Stimulated activated CD4-positive, alpha-beta T cell treated with anti-CD3 and anti-CD28 coated beads, TNF-alpha, amount 100 ng/mL, for 24 hours (primary cell): ENCODE measurements at regions not wholly inside any gene's neighbourhood (a gene's known extent, or its start where the extent isn't known, plus 50 kb on each side); places are given as distances from the start of the nearest gene placed in this dataset.

Source experiments
- DNase-seq, 3 experiments: peaks; one replicate each; pipeline ENCODE4 v3.0.0-alpha.2; 2020; ENCODE audit warnings: low read depth in 3 of 3

- DNase-seq, result no peak
Observed at GRCh38 chr6:40312213-40313015, 274.8 kb downstream of the LRFN2 start.

GRCh38 chr6:40308533-40309306, 278.4 kb downstream of the LRFN2 start:
- peak; percentile 22 to 55 (median 33) for DNase-seq

GRCh38 chr6:40307712-40308111, 279.5 kb downstream of the LRFN2 start:
- no peak for DNase-seq

- DNase-seq, result no peak
Observed at GRCh38 chr6:40302856-40303454, 284.2 kb downstream of the LRFN2 start.

GRCh38 chr6:40299681-40300080, 287.5 kb downstream of the LRFN2 start:
- no peak for DNase-seq

GRCh38 chr6:40298207-40298606, 289.0 kb downstream of the LRFN2 start:
- DNase-seq, result no peak

GRCh38 chr6:40295251-40295950, 291.8 kb downstream of the LRFN2 start:
- no peak for DNase-seq

- DNase-seq, result no peak
Observed at GRCh38 chr6:40293460-40294185, 293.5 kb downstream of the LRFN2 start.

GRCh38 chr6:40293060-40293459, 294.1 kb downstream of the LRFN2 start:
- DNase-seq, result no peak

- DNase-seq, result no peak
Observed at GRCh38 chr6:40290816-40291215, 296.3 kb downstream of the LRFN2 start.

- DNase-seq, result no peak
Observed at GRCh38 chr6:40288919-40289318, 298.2 kb downstream of the LRFN2 start.

GRCh38 chr6:40287296-40287850, 299.8 kb downstream of the LRFN2 start:
- no peak for DNase-seq

- DNase-seq, result no peak
Observed at GRCh38 chr6:40286721-40287120, 300.4 kb downstream of the LRFN2 start.

- no peak for DNase-seq
Observed at GRCh38 chr6:40285996-40286395, 301.2 kb downstream of the LRFN2 start.

- no peak for DNase-seq
Observed at GRCh38 chr6:40285535-40285934, 301.6 kb downstream of the LRFN2 start.

- DNase-seq, result no peak
Observed at GRCh38 chr6:40282986-40283385, 304.2 kb downstream of the LRFN2 start.

GRCh38 chr6:40281402-40281801, 305.8 kb downstream of the LRFN2 start:
- no peak for DNase-seq

- no peak for DNase-seq
Observed at GRCh38 chr6:40280231-40280630, 306.9 kb downstream of the LRFN2 start.

GRCh38 chr6:40276141-40276540, 311.0 kb downstream of the LRFN2 start:
- no peak for DNase-seq

GRCh38 chr6:40274058-40274457, 313.1 kb downstream of the LRFN2 start:
- no peak for DNase-seq

GRCh38 chr6:40268614-40269013, 318.6 kb downstream of the LRFN2 start:
- no peak for DNase-seq
